MCF 10A (cell line): ENCODE measurements at regions not wholly inside any gene's neighbourhood (a gene's known extent, or its start where the extent isn't known, plus 50 kb on each side); places are given as distances from the start of the nearest gene placed in this dataset.

Experiments used
- BruUV-seq: library from RNA; stranded (reverse); fragments of 400-500 nt; replicated peaks from 2 replicates; lab custom pipeline; 2021; lab: Mats Ljungman, UMichigan
- CTCF ChIA-PET: fragments of 300-600 bp; sonication (Branson Sonifier 250); formaldehyde crosslinking; extraction: SDS; loops from one replicate; lab custom pipeline; 2021; ENCODE audit warnings: antibody characterized with exemption, inconsistent platforms; lab: Yijun Ruan, JAX
- POLR2A ChIA-PET: fragments of 300-600, 350-650 bp; sonication (Branson Sonifier 250); formaldehyde crosslinking; extraction: SDS; loops from one replicate; lab custom pipeline; 2020; ENCODE audit warnings: antibody characterized with exemption, inconsistent platforms; lab: Yijun Ruan, JAX
- DNase-seq: peaks from one replicate; pipeline ENCODE4 v3.0.0-alpha.2; 2018; ENCODE audit not compliant: unreplicated experiment
- H3K27ac Mint-ChIP-seq: one replicate; pipeline ENCODE4 v1.8.0; 2022; ENCODE audit warnings: mild to moderate bottlenecking, low read depth, mixed read lengths; ENCODE audit not compliant: unreplicated experiment
- H3K27me3 Mint-ChIP-seq: one replicate; pipeline ENCODE4 v1.8.0; 2022; ENCODE audit warnings: mixed read lengths; ENCODE audit not compliant: insufficient read depth, unreplicated experiment
- H3K36me3 Mint-ChIP-seq: one replicate; pipeline ENCODE4 v1.8.0; 2022; ENCODE audit warnings: mild to moderate bottlenecking, moderate library complexity, mixed read lengths; ENCODE audit not compliant: insufficient read depth, unreplicated experiment
- H3K4me1 Mint-ChIP-seq: one replicate; pipeline ENCODE4 v1.8.0; 2022; ENCODE audit warnings: mixed read lengths; ENCODE audit not compliant: insufficient read depth, unreplicated experiment
- H3K4me3 Mint-ChIP-seq: one replicate; pipeline ENCODE4 v1.8.0; 2022; ENCODE audit warnings: mild to moderate bottlenecking, moderate library complexity, mixed read lengths; ENCODE audit not compliant: unreplicated experiment
- H3K9me3 Mint-ChIP-seq: one replicate; pipeline ENCODE4 v1.8.0; 2022; ENCODE audit warnings: mixed read lengths; ENCODE audit not compliant: unreplicated experiment
- CTCF ChIP-seq: fragments of 200-600 bp; IDR thresholded peaks from one replicate; pipeline ENCODE4 v1.8.0; 2022; ENCODE audit warnings: antibody characterized with exemption, mild to moderate bottlenecking; ENCODE audit not compliant: unreplicated experiment
- intact Hi-C: fragments of 100-400 bp; cut with micrococcal nuclease; formaldehyde crosslinking; loops from 2 replicates; pipeline ENCODE4 v1.14.1; 2022

DNA sequence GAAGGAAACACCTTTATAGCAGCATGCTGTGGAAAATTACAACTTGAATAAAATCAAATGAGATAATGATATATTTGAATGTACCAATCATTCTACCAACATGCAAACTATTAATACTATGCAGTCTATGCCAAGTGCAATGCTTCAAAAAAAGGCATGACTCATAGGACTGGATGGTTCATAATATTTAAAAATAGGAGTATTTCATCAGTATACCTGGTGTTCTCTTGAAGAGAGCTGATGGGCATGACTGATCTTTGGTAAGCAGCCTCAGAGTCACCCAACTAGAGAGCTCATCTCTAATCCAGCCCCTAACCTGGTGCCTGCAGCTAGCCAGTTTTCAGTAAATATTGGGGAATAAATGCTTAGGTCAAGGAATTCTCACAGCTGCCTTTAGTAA lies 434.7 kb upstream of the ARRDC4 start:
- Mint-ChIP-seq H3K27ac (no peak overlapping the region), H3K4me1 (peaks cover 9% of the 10 kb centered on the region), H3K27me3 (no peaks in the 10 kb centered on the region), H3K4me3 (no peak overlapping the region), H3K9me3 (no peaks in the 10 kb centered on the region), H3K36me3 (no peaks in the 10 kb centered on the region)
- peak; percentile 43 for DNase-seq
- intact Hi-C loops: no loop called here
- TF ChIP-seq CTCF: no peak
- ChIA-PET POLR2A (interaction anchor here (0.6 to 1.2 kb wide), 4 partner anchors 8 to 23 kb away, joined by 3 to 4 read pairs (median 4); no protein-coding TSS in a partner anchor), CTCF (interaction anchor here (1.2 to 1.3 kb wide), 3 partner anchors 15 to 69 kb away, joined by 3 read pairs; no protein-coding TSS in a partner anchor)
- no TSS peak for BruUV-seq

GRCh38 chr15:97528238-97528637 lies 432.3 kb upstream of the ARRDC4 start:
- no peak for DNase-seq
- H3K27ac Mint-ChIP-seq: no peak overlapping the region
- H3K9me3 Mint-ChIP-seq: no peaks in the 10 kb centered on the region
- no TSS peak for BruUV-seq
- ChIA-PET CTCF (no interaction called here), POLR2A (no interaction called here)
- no peak for TF ChIP-seq CTCF
- H3K4me3 Mint-ChIP-seq: no peak overlapping the region
- no peaks in the 10 kb centered on the region for H3K27me3 Mint-ChIP-seq
- intact Hi-C loops: no loop called here
- H3K36me3 Mint-ChIP-seq: no peaks in the 10 kb centered on the region
- H3K4me1 Mint-ChIP-seq: peaks cover 9% of the 10 kb centered on the region

DNA sequence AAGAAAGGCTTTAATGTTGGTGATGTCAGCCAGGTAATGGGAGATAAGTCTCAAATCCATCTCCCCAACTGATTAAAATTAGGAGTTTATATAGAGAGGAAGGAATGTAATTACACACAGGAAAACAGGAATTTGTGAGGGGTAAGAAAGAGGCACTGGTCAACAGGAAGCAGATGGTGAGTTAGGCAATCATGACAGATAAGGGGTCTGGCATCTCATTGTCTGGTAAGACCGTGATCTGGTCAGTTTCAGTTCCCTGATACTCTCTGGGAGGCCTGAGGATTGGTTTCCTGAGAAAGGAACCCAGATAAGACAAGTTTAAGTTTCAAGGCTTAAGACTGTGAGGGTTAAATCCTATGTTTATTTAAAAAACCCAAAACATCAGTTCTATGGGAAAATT lies 414.7 kb upstream of the ARRDC4 start:
- Mint-ChIP-seq H3K36me3 (no peaks in the 10 kb centered on the region), H3K27ac (no peak overlapping the region), H3K4me1 (no peaks in the 10 kb centered on the region), H3K9me3 (peaks cover 28% of the 10 kb centered on the region), H3K4me3 (no peak overlapping the region), H3K27me3 (no peaks in the 10 kb centered on the region)
- no TSS peak for BruUV-seq
- intact Hi-C loops: no loop called here
- POLR2A ChIA-PET: interaction anchor here (1.0 kb wide), 1 partner anchor 9 kb away, joined by 3 read pairs; no protein-coding TSS in a partner anchor
- CTCF ChIA-PET: no interaction called here
- no peak for TF ChIP-seq CTCF
- DNase-seq: no peak

DNA sequence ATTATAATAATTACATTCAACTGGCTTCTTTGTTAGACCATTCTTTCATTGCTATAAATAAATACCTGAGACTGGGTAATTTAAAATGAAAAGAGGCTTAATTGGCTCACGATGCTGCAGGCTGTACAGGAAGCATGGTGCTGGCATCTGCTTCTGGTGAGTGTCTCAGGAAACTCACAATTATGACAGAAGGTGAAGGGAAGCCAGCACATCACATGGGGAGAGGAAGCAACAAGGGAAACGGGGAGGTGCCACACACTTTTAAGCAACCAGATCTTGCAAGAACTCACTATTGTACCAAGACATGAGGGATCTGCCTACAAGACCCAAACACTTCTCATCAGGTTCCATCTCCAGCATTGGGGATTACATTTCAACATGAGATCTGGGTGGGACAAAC lies 413.1 kb upstream of the ARRDC4 start:
- CTCF ChIA-PET: no interaction called here
- Mint-ChIP-seq H3K36me3 (no peaks in the 10 kb centered on the region), H3K4me1 (no peaks in the 10 kb centered on the region), H3K27me3 (no peaks in the 10 kb centered on the region), H3K4me3 (no peak overlapping the region), H3K9me3 (peaks cover 34% of the 10 kb centered on the region), H3K27ac (no peak overlapping the region)
- intact Hi-C loops: no loop called here
- TF ChIP-seq CTCF: no peak
- no TSS peak for BruUV-seq
- no peak for DNase-seq
- POLR2A ChIA-PET: no interaction called here
